ENCODE measurements at regions not wholly inside any gene's neighbourhood (a gene's known extent, or its start where the extent isn't known, plus 50 kb on each side); places are given as distances from the start of the nearest gene placed in this dataset.
"Not testable (repeated sequence)": the region's sequence is repeated elsewhere in the genome, so short reads cannot be mapped to it uniquely, and the experiment has no call there.

DNA sequence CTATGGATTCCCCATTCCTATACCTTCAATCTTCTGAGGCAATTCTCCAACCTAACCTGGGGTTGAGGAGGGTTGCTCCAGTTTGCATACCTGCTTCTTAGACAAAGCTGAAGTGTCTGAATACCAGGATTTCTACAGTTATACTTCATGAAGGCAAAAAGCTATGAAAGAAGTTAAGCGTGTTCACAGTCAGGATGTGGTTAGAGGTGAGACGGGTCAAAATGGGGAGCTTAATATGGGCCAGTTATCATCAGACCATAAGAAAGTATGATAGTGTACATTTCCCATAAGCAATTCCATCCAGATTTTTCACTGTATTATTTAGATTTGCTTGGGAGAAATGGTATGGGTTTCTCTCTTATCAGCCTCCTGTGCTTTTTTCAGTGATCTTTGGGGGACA, 156.9 kb upstream of the FER start:
- no peak for DNase-seq (ENCODE audit: insufficient read length, low spot score)
- TF ChIP-seq POLR2A (IDR thresholded peaks at IDR 0.05; ENCODE audit: low read depth, low read length), result no peak
- FAIRE-seq, result no peak

DNA sequence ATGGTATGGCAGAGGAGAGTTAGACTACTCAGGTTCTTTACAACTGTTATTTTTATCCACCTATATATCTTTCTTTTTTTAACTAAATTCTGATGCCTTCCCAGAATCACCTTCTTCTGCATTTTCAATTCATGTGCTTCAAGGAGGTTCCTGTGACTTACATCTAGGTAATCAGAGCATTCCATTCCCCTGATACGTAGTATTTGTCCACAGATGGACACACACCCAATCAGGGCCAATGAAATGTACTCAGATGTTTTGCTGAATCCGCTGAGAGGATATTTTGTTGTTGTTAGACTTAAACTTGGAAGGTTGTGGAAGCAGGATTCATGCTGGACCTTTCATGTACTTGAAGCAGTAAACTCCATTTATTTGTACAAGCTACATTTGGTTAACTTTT, 159.4 kb upstream of the FER start:
- DNase-seq (ENCODE audit: insufficient read length, low spot score) (no peak), FAIRE-seq (no peak)
- no peak for TF ChIP-seq POLR2A (IDR thresholded peaks at IDR 0.05; ENCODE audit: low read depth, low read length)

DNA sequence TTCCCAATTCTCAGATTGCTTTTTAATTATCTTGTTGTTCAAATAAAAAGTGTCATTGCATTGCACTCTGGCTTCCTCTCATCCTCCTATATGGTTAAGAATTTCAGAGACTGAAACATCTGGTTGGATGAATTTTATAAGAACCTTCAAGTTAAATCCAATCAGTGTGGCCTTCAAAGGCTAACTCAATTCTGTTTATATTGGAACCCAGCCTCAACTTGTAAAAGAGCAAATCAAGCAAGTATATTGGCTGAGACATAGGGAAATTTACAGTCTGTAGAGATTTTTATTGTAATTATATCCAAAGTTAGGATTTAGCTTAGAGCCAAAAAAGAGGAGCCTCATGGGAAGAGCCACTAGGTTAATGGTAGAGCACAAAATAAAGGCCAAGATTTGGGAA, 159.9 kb upstream of the FER start:
- DNase-seq (ENCODE audit: insufficient read length, low spot score) (no peak), FAIRE-seq (no peak)
- TF ChIP-seq POLR2A (IDR thresholded peaks at IDR 0.05; ENCODE audit: low read depth, low read length), result no peak

DNA sequence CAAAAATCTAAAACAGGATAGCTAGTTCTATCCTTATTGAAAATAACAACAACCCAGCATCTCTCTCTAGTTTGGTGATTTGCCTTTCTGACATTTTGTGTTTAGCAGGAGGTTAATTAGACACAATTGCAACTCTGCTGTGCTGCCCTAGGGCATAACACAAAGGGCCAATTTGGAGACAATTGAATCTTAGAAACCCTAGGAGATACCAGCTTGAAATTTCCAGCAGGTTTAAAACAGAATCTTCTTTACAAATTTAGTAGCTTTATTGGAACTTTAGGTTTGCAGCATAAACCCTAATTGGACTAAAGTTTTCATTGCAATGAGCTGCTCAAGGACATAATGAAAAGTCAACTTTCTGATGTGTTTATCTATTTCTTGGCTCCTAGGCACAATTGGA, 166.7 kb upstream of the FER start:
- no peak for FAIRE-seq

DNA sequence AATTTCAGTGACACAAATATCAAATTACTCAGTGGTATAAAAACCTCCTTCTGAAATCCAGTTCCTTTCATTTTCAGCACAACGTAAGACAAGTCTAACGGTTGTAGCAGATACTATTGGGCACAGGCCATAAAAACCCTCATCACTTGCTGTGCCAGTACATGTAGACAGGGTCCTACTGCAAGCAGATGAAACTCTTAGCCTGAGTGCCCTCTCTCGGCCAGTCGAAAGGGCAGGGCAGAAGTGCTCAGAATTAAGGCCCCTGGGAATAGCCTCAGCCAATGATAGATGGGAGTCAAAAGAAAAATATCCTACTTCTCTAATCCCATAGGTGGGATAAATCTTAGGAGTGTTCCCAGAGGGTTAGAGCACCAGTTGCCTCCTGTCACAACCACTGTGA, 168.5 kb upstream of the FER start:
- no peak for TF ChIP-seq POLR2A (IDR thresholded peaks at IDR 0.05; ENCODE audit: low read depth, low read length)
- no peak for DNase-seq (ENCODE audit: insufficient read length, low spot score)
- no peak for FAIRE-seq

More for the DNA sequence above, 166.7 kb upstream of the FER start:
- no peak for TF ChIP-seq POLR2A (IDR thresholded peaks at IDR 0.05; ENCODE audit: low read depth, low read length)
- no peak for DNase-seq (ENCODE audit: insufficient read length, low spot score)

DNA sequence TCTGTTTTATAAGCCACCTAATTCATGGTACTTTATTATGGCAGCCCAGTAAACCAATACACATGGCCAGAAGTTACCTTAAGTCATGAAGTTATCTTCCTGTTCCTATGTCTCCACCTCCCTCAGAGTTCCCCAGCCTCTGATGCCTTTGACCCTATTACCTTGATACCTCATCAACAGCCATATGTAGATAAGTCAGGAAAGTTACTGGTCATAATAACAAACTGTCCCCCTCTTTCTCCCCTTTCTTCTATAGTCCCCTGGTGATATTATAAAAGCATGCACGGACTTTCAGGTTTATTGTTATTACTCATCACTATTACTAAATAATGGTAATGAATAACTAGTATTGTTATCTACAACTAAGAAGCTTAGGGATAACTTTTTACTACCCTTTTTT, 168.9 kb upstream of the FER start:
- FAIRE-seq, result no peak
- no peak for DNase-seq (ENCODE audit: insufficient read length, low spot score)
- TF ChIP-seq POLR2A (IDR thresholded peaks at IDR 0.05; ENCODE audit: low read depth, low read length), result no peak

DNA sequence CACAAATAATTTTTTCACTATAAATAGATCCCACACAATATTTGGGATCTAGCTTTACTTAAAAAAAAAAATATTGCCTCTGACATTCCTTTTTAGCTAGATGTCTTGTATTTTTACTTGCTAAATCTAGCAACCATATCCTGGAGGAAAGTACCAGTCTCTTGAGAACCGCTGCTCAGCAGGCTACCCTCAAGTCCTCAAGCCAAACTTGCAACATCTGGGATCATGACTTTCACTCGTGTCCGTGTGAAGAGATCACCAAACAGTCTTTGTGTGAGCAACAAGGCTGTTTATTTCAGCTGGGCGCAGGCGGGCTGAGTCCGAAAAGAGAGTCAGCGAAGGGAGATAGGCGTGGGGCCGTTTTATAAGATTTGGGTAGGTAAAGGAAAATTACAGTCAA, 180.3 kb upstream of the FER start:
- TF ChIP-seq POLR2A (IDR thresholded peaks at IDR 0.05; ENCODE audit: low read depth, low read length), result no peak
- DNase-seq (ENCODE audit: insufficient read length, low spot score) (no peak), FAIRE-seq (no peak)

DNA sequence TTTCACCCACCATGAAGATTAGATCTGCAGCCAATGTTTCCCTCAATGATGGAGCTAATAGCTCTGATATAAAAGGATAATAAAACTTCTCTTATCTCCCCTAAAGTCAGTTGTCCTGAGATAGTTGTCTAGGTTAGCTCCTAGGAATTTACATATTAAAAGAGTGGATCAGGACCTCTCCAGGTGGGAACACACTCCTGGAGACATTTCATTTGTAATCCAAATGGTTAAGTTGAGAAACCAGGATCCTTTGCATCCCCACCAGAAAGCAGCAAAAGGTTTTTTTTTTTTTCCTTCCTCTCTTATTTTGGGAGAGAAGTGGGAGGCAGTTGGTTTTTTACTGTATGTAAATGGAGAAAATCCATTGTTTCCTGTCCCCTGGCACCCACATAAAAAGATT, 182.5 kb upstream of the FBXL17 start:
- TF ChIP-seq POLR2A (IDR thresholded peaks at IDR 0.05; ENCODE audit: low read depth, low read length), result no peak
- FAIRE-seq (no peak), DNase-seq (ENCODE audit: insufficient read length, low spot score) (no peak)

DNA sequence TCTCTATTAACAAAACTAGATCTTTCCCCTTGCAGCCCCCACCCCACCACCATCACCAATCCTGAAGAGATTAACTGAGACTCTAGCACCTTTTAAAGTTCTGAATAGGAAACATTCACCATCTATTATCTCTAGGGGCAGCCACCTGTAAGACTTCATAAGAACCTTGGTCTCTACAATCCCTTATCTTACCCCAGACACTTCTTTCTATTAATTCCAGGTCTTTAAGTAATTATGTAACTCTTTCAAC, 180.2 kb upstream of the FBXL17 start:
- no peak for TF ChIP-seq POLR2A (IDR thresholded peaks at IDR 0.05; ENCODE audit: low read depth, low read length)
- DNase-seq (ENCODE audit: insufficient read length, low spot score), result no peak
- no peak for FAIRE-seq

DNA sequence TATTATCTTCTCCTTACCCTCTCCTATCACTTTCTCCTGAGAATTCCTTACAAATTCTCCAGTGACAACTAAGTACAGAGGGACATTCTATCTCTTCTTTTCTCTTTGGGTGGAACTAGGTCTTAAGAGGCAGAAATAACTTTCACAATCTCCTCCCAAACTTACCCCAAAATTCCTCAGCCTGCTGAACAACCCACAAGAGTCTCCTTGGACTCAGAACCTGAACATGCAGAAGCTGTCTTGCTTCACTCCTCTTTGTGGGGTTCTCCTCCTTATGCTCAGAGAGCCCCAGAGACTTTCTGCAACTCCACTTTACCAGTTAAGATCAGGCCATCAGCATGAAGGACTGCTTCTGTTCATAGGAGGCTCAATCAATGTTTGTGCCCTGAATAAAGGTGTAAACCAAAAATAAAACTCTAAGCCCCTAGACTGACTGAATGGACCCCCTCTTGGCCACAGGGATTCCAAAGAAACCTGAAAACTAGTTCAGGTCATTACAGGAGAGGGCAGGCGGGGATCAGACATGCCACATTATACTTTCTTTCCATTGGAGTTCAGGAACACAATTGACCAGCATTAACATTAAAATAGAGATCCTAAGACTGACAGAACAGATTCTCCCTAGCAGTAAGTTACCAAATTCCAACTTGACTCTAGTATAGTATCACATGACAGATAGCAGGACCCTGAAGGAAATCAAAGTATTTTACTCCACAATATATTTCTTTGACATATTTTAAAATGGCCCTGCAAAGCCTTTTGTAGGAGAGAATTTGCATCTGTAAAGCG, 179.7 kb upstream of the FBXL17 start:
- no peak for TF ChIP-seq POLR2A (IDR thresholded peaks at IDR 0.05; ENCODE audit: low read depth, low read length)
- DNase-seq (ENCODE audit: insufficient read length, low spot score), result no peak
- FAIRE-seq, result no peak

DNA sequence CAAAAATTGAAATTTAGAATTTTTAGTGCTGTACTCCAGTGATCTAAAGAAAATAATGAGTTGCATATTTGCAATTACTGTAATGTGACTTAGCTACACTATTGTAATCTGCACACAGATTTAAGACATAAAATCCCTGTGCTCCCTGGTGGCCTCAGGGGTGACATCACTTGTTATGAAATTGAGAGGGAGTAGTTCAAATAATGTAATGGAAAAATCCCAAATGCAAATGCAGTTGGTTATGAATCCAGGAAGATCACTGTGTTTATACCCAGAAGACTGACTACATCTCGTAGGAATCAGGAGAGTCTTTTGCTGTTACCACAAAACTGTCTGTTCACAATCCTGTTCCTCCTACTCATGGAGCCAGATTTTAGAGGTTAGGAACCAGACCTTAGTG, 178.7 kb upstream of the FBXL17 start:
- FAIRE-seq (no peak), DNase-seq (ENCODE audit: insufficient read length, low spot score) (no peak)
- no peak for TF ChIP-seq POLR2A (IDR thresholded peaks at IDR 0.05; ENCODE audit: low read depth, low read length)

DNA sequence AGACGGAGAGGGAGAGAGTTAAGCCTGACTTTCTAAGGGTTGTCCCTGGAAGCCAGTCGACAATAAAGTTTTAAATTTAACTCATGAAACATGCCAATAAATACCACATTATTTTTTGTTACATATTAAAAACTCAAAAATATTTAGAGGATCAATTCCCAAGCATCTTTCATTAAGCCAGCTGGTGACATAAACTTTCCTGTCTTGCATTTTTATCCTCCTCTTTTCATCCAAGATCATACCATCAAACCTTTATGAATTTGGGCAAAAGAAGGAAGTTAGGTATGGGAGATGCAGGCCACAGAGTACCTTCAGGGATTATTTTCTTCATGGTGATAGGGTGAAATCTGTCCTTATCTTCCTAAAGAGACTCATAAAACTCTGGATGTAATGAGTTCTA, 178.3 kb upstream of the FBXL17 start:
- DNase-seq (ENCODE audit: insufficient read length, low spot score), result no peak
- no peak for FAIRE-seq
- no peak for TF ChIP-seq POLR2A (IDR thresholded peaks at IDR 0.05; ENCODE audit: low read depth, low read length)

DNA sequence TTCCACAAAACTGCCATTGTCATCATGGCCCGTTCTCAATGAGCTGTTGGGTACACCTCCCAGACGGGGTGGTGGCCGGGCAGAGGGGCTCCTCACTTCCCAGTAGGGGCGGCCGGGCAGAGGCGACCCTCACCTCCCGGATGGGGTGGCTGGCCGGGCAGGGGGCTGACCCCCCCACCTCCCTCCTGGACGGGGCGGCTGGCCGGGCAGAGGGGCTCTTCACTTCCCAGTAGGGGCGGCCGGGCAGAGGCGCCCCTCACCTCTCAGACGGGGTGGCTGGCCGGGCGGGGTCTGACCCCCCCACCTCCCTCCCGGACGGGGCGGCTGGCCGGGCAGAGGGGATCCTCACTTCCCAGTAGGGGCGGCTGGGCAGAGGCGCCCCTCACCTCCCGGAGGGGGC, 176.9 kb upstream of the FBXL17 start:
- DNase-seq (ENCODE audit: insufficient read length, low spot score); FAIRE-seq: not testable (repeated sequence)

DNA sequence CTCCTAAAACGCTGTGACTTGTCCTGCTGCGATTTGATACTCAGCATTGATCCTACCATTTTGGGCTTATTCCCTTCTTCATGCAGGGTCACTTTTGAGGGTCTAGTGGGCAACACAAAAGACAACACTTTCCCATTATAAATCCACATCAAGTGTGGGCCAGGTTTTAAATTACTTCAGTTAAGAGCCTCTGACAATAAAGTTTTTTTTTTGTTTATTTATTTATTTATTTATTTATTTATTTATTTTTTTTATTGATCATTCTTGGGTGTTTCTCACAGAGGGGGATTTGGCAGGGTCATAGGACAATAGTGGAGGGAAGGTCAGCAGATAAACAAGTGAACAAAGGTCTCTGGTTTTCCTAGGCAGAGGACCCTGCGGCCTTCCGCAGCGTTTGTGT, 176.2 kb upstream of the FBXL17 start:
- FAIRE-seq; DNase-seq (ENCODE audit: insufficient read length, low spot score): not testable (repeated sequence)

DNA sequence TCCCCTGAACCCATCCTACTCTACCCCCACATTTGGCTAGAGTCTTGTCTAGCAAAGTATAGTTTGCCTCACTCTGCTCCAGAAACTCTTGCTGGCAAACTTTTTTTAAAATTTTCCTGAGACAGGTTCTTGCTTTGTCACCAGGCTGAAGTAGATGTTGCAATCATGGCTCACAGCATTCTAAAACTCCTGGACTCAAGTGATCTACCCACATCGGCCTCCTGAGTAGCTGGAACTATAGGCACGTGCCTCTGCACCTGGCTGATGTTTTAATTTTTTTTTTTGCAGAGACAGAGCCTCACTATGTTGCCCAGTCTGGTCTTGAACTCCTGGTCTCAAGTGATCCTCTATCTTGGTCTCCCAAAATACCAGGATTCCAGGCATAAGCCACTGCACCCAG, 175.8 kb upstream of the FBXL17 start:
- TF ChIP-seq POLR2A (IDR thresholded peaks at IDR 0.05; ENCODE audit: low read depth, low read length), result no peak
- no peak for FAIRE-seq

More for the DNA sequence above, 175.8 kb upstream of the FBXL17 start:
- no peak for DNase-seq (ENCODE audit: insufficient read length, low spot score)
